Inflammatory macrophage (primary cell): ENCODE measurements at regions not wholly inside any gene's neighbourhood (a gene's known extent, or its start where the extent isn't known, plus 50 kb on each side); places are given as distances from the start of the nearest gene placed in this dataset.

Source experiments
- DNase-seq, 2 donors: peaks; one replicate each; pipeline ENCODE4 v3.0.0-alpha.2; 2020 to 2022

- no peak for DNase-seq
Observed at GRCh38 chr6:81859884-81860283, 107.4 kb upstream of the TENT5A start.

DNA sequence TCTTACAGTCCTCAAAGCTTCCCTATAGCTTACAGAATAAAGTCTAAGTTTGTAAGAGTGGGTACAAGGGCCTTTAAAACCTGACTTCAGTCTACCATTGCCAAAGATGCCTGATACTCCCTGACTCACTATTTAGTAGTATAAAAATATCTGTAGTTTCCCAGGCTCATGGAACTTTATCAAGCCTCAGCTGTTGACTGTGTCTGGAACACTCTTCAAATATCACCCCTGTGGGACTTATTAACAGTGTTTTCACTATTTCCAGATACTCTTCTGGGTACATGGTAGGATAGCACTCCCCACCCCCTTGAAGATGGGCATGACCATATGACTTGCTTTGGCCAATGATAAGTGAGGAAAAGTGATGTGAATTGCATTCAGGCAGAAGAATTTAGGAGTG is 105.3 kb upstream of the TENT5A start:
- no peak for DNase-seq

- no peak for DNase-seq
Observed at GRCh38 chr6:81856872-81857271, 104.4 kb upstream of the TENT5A start.

- no peak for DNase-seq
Observed at GRCh38 chr6:81854474-81854873, 102.0 kb upstream of the TENT5A start.

DNA sequence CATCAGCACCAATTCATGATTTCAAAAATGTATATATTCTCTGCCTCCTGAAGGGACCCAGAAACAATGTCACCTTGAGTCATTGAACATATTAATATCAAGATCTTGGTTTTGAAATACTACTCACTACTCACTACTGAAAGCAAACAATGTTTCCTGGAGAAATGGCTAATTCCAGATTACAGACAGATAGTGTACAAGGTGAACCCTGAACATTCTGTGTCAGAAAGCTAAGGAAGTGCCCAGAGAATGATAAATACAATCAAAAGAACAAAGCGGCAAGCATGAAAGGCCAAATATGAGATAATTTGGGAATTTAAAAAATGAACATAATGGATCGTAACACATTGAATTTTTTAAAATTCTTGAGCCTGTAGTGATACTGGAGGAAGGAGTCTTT is 101.5 kb upstream of the TENT5A start:
- no peak for DNase-seq

DNA sequence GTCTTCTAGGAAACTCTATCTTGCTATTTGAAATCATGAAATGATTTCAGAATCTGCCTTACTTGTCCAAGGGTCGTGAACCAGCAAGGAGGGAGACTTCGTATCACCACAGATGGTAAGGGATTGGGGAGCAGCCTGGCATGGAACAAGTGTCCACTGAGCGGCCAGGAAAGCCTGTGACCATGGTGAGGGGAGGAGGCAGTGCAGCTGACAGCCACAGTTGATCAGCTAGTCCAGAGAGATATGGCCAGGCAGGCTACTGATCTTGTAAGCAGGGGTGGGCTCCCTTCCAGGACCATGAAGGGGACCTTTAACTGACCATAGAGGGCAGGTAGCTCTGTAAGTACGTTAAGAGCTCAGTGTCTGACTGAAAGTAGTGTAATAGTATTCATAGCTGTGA is 96.8 kb upstream of the TENT5A start:
- DNase-seq: no peak

GRCh38 chr6:81847866-81848265 is 95.4 kb upstream of the TENT5A start:
- DNase-seq: no peak

DNA sequence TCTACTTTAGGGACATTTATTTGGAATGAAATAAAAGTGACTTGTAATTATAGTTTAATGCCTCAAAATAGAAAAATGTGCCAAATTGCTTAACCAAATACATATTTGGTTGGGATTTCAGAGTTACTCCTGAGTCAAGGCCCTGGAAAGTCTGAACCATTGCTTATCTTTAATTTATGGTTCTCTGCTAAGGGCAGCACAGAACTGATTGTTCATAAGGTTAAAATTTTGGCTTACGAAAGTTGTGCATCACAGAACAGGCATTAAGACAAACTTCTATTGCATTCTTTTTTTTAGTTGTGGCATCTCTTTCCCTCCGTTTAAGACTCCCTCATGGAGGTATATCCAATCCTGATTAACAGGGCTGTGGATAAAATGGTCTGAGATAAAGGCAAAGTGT is 92.2 kb upstream of the TENT5A start:
- no peak for DNase-seq

DNA sequence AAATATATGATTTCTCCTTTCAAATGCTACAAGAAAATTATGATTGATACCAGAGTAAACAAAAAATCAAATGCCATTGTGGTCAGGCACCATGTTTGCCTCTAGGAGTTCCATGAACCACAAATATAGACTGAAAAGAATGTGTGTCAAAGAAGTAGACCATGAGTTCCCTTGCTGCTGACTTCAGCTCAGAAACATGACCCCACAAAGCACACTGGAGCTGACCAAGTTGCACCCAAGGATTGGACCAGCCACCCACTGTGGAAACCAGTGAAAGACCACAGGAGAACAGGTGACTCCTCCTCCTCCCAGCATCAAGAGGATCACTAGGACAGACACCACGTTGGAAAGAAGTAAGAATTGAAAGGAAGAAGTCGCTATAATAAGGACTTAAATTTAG is 90.8 kb upstream of the TENT5A start:
- DNase-seq: no peak

GRCh38 chr6:81842254-81842653 is 89.8 kb upstream of the TENT5A start:
- no peak for DNase-seq

DNA sequence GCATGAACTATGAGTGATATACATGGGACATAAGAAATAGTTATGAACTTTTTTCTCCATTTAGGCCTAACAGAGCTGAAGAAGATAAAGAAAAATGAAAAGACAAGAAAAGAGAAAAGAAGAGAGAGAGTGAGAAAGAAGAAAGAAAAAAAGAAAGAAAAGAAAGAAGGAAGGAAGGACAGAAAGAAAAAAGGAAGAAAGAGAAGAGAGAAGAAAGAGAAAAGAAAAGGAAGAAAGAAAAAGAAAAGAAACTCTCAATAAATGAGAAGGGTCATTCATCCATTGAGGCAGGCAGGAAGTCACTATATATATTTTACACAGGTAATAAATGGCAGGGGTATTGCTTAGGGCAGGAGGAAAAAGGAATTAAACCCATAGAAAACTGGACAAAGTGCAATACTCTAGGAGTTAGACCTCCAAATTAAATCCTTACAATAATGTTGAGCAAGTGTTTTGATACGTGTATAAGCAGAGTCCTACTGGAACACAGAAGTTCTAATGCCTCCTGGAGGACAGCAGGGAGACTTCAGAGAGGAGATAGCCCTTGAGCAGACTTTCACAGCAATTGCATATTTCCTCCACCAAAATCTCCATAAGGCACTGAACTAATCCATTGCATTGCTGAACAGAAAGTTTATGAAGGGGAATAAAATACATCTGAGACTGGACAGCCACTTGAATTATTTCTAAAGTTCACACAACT is 86.4 kb upstream of the TENT5A start:
- DNase-seq: peak; percentile 59 to 64

GRCh38 chr6:81838031-81838430 is 85.5 kb upstream of the TENT5A start:
- no peak for DNase-seq

DNA sequence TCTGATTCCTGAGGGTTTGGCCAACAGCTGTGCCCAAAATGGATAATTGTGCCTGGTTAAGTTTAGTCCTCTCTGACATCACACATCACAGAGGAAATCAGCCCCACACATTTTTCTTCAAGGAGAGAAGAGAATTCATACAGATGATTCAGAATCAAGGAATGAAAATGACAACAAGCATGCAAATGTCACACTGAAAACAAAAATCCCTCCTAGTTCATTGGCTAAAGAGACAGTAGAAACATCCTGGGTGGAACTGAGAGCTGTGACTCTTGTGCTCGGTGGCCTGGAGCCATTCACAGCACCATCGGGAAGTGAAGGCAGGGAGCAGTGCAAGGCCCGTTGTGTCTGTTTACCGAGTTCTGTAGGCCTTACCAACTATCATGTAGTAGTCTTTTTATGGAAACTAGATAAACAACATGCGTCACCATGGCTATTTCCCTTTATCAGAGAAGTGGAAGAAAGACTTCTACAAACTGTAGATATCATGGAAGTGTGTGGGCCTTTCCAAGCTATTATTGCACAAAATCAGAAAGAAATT is 81.7 kb upstream of the TENT5A start:
- DNase-seq: no peak

- DNase-seq: no peak
Observed at GRCh38 chr6:81832304-81832703, 79.8 kb upstream of the TENT5A start.

DNA sequence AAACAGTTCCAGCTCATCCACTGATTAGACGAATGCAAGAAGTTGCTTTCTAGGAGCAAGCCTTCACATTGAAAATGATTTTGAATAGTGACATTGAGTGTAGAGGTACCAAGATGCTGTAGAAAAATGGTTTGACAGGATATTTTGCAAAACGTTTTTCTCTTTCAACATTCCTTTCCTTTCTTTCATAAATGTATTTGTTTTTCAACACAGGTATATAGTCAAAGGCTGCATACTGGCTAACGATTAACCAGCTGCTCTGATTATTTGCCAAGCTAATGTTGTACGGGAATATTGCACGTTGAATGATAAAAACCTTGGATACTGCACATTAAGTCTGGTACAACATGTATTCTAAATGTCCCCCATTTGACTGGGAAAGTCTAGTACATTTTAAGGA is 78.8 kb upstream of the TENT5A start:
- no peak for DNase-seq

DNA sequence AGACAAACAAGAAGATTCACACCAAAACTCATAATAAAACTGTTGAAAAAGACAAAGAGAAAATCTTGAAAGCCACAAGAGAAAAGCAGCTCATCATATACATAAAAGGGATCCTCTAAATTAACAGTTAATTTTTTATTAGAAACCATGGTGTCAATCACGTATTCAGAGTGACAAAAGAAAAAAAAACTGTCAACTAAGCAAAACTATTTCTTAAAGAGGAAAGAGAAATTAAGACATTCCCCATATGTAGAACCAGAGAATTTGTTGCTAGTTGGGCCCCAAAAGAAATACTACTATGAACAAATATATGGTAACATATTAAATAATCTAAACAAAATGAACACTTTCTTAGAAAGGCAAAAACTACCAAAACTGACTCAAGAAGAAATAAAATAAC is 74.3 kb upstream of the TENT5A start:
- DNase-seq: no peak

DNA sequence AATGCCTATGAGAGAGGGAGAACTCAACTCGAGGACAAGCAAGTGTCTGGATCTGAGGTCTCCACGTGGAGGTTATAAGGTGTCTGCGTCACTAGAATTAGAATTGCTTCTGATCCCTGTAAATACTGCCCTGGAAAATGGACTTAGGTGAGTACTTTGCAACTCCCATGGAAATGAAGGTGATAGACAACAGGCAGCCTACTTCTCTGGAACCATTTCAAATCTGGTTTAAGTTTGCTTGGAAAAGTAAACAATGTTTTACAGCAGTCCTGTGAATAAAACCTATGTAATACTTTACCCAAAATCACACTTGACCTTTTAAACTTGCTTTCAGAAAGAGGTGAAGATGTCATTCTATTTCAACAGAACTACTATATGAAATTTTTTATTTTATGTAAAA is 70.1 kb upstream of the TENT5A start:
- no peak for DNase-seq

DNA sequence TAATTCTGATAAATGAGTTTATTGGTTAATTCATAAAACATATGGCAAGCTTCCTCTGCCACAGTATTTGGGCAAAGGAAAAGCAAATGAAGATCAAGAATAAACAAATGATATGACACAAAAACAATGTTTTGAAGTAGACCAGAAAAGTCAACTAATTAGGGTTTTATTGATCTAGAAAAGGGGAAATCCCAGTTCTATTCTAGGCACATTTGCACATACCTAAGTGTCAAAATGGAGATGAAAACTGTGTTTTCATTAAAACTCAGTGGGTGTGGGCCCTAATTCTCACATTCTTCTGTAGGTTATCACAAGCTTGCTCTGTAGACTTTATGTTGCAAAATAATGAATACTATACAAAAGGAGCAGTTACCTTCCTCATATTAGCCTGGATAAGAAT is 69.0 kb upstream of the TENT5A start:
- DNase-seq: no peak

DNA sequence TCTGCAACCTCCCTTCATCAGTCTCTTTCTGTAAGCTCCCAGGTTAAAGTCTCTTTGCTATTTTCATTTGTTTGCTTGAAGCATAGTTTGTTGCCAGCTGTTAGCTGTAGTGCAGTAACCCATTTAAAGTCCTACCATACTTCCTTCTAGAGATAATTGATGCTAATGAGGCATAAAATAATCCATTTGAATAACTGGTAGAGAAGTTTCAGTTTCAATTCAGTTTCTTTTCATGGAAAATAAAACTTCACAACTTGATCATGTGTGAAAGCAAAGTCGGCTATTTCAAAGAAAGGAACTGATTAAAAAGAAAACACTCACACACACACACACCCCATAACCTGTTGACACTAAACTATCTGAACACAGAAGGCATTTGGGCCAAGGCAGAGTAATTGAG is 68.5 kb upstream of the TENT5A start:
- DNase-seq: no peak

- no peak for DNase-seq
Observed at GRCh38 chr6:81820422-81820821, 67.9 kb upstream of the TENT5A start.

GRCh38 chr6:81819767-81820166 is 67.3 kb upstream of the TENT5A start:
- no peak for DNase-seq

- peak; percentile 63 to 78 for DNase-seq
Observed at GRCh38 chr6:81818901-81819361, 66.5 kb upstream of the TENT5A start.

- no peak for DNase-seq
Observed at GRCh38 chr6:81816380-81816779, 63.9 kb upstream of the TENT5A start.

GRCh38 chr6:81814370-81815076 is 62.0 kb upstream of the TENT5A start:
- DNase-seq: peak; percentile 84 to 93
